ENCODE measurements at regions not wholly inside any gene's neighbourhood (a gene's known extent, or its start where the extent isn't known, plus 50 kb on each side); places are given as distances from the start of the nearest gene placed in this dataset.
"Not testable (repeated sequence)": the region's sequence is repeated elsewhere in the genome, so short reads cannot be mapped to it uniquely, and the experiment has no call there.

DNA sequence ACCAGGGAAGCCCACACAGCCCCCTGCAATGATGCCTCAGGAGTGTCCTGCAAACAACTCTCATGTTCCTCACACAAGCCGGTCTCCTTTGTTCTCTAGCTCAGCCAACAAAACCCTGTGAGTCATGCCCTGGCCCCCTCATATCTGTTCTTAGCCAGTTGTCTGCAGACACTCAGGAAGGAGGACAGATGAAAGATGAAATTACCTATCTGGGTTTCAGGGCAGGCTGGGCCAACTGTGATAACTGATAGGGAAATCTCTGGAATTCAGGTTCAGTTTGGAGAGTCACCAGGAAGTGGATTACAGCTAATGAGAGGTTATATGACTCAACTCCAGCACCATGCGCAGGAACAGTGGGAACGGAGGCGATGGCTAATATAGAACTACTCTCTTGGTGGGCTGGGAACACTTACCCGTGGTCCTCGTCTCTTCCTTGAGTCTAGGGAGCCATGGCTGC lies 352.0 kb upstream of the ADAMTS9 start:
- DNase-seq: no peak

DNA sequence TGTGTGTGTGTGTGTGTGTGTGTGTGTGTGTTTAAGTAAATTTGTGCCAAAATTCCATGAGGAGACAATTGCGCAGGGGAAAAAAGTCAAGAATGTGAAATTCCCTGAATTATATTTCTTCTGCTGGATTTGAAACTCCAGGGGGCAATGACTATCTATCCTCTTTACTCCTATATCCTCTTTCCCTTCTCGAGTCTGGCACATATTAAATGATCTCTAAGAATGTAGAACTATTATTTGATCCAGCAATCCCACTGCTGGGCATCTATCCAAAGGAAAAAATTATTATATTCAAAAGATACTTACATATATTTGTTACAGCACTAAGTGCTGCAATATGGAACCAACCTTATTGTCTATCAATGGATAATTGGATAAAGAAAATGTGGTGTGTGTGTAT lies 350.1 kb upstream of the ADAMTS9 start:
- DNase-seq: no peak

DNA sequence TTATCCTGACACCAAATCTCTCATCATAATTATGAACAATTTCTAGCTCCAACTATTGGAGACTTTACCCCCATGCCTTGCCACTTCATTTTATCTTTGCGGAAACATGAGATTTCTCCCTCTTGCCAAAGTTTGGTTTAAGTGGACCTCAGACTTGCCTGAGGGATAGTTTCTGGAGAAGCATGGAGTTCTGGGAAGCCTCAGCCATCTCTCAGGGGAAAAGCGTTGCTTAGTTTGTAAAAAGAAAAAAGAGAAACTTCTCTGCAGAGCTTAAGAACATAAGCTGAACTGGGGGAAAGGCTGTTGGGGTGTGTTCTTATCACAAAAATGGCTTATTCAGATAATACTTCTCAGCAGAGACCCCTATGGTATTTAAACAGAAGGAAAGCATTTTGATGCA lies 347.4 kb upstream of the ADAMTS9 start:
- no peak for DNase-seq

DNA sequence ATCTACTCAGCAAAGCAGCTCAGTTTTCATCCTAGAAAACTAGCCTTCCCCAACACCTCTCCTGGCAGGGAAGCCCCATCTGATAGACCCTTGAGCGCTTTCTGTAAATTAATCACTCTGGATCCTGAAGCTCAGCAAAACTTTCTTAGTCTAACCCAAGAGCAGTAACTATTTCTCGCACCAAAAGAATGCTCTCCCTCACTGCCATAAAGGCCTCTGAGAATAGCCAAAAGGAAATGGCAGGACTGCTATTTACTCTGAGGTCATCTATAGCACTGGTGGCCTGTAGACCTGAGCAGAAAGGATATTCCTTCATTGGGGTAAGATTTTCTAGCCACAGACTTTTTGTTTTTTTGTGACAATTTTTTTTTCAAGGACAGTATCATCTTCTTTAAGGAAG lies 345.8 kb upstream of the ADAMTS9 start:
- DNase-seq: no peak

DNA sequence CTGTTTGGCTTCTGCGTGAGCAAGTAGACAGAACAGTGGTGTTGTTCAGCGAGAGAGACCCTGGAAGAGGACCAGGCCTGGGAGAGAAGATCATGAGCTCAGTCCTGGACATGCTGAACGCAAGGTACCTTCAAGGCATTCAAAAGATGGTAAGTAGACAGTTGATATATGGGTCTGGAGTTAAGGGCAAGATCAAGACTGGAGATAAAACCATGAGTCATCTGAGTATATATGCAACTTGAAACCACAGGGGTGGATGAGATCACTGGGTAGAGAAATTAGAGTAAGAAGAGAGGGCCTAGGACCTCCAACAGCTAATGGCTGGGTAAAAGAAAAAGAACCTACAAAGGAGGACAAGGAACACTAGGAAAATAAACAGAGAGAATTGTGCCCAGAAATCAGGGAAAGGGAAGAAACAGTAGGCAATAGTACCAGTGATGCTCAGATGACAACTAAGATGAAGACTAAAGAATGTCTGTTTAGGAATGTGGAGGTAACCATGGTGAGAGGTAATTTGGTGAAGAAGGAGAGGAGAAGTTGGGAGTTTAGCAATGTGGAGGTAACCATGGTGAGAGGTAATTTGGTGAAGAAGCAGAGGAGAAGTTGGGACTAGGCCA lies 343.2 kb upstream of the ADAMTS9 start:
- DNase-seq: no peak

DNA sequence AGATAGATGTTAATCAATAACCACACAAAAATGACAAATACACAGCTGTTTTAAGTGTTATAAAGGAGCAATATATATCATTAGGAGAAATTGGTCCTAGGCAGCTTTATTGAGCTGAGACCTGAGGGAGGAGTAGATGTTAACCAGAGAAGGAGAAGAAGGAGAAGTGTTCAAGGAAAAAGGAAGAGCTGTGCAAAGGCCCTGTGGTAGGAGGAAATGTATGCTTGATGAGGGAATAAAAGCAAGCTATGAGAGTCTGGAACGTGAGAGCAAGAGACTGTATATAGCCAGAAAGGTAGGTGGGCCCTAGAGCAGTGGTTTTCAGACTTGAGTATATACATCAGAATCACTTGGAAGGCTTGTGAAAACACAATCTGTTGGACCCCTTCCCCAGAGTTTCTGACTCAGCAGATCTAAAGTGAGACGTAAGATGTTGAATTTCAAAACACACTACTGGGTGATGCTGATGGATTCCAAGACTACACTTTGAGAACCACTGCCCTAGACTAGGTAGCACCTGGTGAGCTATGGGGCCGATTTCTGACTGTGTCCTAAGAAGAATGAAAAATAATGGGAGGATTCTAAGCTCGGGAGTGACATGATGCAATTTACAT lies 342.3 kb upstream of the ADAMTS9 start:
- DNase-seq: no peak

DNA sequence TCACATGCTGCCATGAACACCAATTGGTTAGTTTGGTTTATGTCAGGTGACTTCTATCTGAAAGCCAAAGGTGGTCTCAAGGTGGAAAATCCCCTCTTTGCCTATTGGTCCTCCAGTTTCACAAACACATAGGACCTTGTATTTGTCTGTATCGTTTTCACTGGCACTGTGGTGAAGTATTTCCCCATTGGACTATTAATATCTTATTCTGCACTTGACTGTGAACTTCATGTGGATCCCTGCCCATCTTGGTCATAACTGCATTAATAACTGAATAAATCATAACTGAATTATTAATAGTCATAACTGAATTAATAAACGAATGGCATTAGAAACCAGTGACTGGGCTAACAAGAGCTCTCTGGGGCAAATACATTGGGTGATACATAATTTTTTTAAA lies 341.3 kb upstream of the ADAMTS9 start:
- no peak for DNase-seq

DNA sequence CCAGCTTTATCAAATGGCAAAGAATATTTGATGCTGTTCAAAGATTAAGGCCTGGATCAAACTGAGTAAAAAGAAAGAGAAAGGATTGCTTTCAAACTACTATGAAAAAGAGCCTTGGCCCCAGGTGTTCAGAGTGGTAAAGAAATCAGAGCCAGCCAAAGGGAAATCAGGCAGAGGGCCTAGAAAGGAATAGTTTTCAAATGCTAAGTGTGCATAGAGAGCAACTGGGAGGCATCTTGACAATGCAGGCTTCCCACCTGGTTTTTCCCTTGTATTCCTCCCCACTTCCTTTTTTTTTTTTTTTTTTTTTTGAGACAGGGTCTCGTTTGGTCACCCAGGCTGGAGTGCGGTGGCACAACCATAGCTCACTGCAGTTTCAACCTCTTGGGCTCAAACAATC lies 340.2 kb upstream of the ADAMTS9 start:
- no peak for DNase-seq

DNA sequence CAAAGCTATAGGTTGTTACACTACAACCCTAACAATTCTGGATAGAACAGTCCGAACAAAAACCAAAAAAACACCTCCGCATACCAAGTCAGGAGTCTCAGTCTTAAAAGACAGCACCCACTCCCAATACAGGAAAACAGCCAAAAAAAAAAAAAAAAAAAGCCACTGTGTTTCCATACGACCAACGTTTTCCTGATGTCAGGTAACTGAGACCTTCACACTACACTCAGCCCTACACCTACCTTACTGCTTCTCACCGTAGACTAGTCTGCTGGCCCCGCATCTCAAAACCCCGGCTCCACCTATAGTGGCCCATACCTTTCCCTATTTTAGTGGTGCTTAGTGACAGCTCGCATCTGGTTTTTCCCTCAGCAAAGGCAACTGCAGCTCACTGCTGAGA lies 339.5 kb upstream of the ADAMTS9 start:
- DNase-seq: no peak

DNA sequence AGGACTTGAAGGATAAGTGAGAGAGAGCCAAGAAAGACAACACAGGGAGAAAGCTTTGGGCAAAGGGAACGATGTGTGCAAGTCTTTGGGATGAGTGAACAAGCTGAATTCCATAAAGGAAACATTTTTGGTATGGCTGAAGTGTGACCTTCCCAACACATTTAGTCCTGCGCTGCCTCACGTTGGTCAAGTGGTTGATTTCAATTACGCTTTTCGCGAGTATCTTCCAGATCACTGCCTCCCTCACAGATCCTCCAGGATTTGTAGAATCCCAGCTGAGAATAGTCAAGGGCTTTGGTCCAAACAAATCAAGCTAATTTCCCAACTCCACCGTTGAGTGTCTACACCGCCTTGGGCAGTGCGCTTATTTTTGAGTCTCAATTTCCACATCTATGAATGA lies 338.4 kb upstream of the ADAMTS9 start:
- no peak for DNase-seq

DNA sequence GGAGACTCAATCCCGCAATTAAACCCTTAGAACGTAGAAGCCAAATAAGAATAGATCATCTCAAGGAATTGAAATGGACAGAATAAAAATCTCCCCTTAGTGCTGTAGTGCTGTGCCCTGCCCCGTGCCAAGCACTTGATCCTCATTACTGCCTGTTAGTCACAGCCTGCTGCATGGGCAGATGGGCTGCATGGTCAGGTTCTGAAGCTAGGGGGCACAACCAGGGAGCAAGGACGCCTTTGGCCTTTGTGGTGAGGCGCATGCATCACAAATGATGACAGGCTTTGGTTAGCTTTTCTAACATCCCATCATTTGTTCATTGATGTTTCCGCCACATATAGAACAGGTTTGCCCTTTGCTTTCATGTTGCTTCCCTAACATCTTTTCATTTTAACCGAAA lies 336.3 kb upstream of the ADAMTS9 start:
- no peak for DNase-seq

DNA sequence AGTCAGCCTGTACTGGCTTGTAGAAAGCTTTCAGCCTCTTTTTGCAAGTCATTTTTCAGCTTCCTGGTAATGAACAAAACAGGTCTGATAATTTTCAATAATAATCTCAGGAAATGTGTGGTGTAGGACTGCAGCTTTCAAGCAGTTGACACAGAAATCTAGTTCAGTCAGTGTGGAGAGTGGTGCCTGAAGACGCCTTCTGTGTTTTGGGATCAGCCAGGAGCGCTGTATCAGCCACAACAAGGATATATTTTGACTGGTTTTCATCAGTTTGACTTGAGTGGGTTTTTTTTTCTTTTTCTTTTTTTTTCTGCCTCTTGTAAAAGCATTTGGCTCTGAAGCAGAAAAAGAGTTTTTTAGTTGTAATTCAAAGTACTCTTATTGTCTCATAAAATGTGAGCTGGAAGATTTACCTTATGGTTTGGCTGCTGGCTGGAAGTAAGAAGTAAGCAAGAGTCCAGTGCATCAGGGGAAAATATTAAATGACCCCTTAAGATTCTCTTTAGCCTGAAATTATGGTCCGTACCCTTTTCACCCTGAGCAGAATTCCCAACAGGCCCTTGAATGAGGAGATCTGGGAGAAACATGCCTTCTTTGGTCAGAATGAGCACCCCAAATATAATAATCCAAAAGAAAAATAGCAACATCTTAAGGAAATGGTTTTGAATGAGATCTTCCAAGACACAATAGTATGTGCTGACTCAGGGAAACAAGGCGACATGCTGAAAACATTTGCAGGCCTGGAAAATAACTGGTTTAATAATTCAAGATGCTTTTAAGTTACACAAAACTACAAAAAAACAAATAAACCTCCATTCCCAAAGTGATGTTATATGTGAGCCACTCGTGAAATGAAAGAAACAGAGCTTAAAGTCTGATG lies 332.7 kb upstream of the ADAMTS9 start:
- DNase-seq: no peak

DNA sequence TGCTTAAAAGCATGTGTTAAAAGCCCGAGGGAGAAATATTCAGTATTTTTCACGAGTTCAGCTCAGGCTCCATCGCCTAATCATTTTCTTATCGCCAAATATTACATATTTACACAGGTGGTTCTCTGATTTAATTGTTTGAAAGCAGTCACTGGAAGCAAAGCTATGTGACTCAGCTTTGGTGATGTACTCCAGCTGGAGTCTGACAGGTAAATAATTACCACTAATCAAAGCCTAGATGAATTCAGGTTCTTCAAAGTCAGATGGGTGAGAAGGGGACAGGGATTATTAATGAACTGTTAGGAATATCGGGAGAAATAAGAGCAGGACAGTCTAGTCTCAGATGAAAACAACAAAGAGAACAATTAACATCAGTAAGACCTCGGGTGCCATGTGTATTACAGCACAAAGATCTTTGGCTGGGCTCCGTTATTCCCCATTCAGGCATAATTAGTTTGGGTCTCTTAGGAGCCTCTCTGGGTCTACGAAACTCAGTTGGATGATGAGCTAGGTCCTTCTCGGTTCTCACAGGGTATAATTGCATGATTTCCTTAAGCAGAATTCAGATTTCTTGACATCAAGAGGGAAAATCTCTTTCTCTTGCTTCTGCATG lies 331.7 kb upstream of the ADAMTS9 start:
- no peak for DNase-seq

DNA sequence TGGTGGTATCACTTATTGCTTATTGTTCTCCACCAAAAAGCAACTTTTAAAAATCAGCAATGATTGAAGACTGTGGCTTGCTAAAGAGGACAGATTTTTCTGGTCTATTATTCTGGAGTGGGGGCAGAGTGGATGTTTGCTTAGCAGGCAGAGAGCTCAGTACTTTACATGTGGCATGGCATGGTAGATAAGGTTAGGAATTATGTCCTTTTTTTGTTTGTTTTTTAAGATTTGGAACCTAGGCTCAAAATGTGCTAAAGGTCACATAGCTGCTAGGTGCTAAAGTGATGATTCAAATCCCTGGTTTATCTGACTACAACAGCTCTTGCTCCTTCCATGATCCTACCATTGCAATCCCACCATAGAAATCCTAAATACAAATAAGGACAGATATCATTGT lies 331.0 kb upstream of the ADAMTS9 start:
- DNase-seq: no peak

DNA sequence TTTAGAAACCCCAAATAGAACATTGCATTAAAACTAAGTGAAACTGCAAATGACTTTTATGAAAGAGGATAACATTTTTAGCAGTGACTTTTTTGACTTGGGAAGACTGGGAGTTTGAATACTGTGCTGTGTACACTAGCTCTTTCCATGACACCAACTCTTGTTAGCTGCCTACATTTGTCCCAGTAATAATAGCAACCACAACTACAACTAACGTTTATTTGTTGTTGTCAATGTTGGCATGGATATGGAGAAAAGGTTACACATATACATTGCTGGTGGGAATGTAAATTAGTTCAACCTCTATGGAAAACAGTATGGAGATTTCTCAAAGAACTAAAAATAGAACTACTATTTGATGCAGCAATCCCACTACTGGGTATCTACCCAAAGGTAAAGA lies 329.6 kb upstream of the ADAMTS9 start:
- no peak for DNase-seq

DNA sequence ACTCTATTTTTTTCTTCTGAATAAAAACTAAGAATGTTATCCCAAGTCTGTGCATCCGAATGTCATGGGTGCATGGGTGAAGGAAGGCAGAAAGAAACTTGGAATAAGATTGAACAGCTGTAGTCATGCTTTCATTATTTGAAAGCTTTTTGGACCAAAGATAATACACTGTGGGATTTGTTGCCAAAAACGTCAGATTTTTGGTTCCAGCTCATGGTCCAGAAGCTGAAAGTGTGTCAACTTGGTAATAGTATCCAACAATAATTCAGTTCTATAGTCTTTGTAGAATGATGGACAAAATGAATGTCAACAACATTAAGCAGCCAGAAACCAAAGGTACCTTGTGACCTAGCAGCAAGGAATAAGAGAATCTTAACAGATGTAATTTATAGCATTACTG lies 327.9 kb upstream of the ADAMTS9 start:
- no peak for DNase-seq

DNA sequence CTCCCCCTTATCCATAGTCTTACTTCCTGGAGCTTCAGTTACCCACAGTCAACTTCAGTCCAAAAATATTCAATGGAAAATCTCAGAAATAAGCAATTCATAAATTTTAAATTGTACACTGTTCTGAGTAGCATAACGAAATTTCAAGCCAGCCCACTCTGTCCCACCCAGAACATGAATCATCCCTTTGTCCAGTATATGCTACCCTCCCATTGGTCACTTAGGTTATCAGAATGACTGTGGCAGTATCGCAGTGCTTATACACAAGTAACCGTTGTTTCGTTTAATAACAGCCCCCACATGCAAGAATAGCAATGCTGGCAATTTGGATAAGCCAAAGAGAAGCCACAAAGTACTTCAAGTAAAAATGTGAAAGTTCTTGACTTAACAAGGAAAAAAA lies 325.3 kb upstream of the ADAMTS9 start:
- DNase-seq: no peak

DNA sequence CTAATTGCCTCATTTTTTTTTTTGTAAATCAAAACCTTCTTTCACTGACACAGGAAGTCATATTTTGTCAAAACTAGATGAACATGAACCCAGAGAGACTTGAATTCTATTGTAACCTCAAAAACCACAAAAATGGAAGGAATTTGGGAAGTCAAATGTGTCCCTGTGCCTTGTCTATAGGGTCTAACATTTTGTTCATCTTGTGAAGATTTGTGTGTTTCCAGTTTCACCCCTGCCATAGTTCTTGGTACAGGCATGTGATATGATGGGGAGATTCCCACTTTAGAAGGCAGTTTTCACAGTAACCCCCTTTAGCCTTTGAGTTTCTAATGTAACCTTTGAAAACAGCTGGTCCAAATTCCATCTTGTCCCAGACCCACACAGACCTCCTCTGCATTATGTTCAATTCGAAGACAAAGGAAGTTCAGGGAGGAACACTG lies 318.5 kb upstream of the ADAMTS9 start:
- no peak for DNase-seq

DNA sequence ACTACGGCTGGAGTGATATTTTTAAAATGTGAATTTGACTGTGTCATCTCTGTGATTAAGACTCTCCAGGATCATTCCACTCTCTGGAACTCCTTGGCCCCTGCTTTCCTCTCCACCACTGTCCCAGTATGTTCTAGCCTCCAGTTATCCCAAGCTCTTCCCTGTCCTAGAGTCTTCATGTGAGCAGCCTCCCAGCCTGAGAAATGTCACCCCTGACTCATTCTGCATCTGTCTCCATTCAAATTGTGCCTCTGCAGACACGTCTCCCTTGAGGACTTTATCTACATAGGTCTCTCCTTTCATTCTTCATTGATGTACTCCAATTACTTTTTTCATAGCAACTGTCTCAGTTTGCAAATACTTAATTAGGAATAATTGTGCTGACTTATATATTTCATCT lies 317.7 kb upstream of the ADAMTS9 start:
- DNase-seq: no peak

DNA sequence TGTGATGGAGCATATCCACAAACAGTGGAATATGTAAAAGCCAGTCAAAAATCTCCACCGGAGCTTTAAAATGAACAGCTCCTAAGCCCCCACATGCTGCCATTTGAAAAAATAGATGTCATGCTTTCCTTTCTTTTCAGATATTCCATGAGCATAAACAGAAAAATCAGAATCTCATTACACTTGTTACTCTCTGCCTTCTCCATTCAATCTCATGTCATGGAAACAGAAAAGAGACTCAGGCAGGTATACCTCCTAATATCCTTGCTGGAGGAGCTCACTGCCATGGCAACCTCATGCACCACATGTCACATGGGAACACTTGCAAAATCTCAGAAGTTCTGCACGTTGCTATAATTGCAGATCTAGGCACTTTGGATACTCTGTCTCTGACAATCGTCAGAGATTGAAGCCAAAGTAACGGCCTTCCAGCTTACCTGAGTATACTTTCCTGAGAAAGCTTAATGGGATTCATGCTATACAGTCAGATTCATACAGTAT lies 317.0 kb upstream of the ADAMTS9 start:
- no peak for DNase-seq

DNA sequence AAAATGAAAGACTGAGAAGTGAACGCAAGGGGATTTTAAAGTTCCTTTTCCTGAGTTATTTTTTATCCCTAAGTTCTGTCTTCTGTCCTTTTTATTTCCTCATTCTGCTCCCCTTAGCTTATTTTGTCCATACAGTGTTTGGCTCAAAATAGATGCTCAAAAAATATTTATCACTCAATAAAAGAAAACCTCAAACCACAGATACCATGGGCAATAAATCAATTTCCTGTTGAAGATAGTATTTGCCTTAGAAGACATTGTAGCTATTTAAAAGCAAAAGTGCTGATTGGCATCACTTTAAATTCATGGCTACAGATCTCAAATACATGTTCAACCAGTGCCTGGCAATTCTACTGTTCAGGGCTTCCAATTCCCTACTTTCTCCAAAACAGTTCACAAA lies 316.5 kb upstream of the ADAMTS9 start:
- no peak for DNase-seq

DNA sequence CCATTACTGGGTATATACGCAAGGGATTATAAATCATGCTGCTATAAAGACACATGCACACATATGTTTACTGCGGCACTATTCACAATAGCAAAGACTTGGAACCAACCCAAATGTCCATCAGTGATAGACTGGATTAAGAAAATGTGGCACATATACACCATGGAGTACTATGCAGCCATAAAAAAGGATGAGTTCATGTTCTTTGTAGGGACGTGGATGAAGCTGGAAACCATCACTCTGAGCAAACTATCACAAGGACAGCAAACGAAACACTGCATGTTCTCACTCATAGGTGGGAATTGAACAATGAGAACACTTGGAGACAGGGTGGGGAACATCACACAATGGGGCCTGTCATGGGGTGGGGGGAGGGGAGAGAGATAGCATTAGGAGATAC lies 313.3 kb upstream of the ADAMTS9 start:
- not testable (repeated sequence) for DNase-seq

DNA sequence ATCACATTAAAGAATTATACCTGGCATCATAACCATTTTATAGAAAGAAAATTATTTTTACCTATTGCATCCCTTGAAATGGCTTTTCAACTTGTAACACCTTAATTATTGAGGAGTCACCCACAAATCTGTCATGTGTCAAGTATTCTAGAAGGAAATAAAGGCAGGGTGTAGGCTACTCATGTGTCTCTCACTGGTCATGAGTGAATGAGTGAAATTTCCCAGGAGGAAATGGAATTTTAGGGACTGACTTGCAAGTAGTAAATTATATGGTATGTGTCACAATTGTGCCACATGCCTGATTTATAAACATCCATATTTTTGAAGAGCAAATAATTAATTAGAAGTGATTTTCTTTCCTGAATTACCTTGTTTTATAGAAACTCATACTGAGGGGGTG lies 310.5 kb upstream of the ADAMTS9 start:
- DNase-seq: no peak

Data from right lung (tissue), 2 donors.